ENCODE measurements at regions not wholly inside any gene's neighbourhood (a gene's known extent, or its start where the extent isn't known, plus 50 kb on each side); places are given as distances from the start of the nearest gene placed in this dataset.

- TF ChIP-seq CTCF (IDR thresholded peaks at IDR 0.05; ENCODE audit: low read depth, low read length) (no peak), POLR2A (IDR thresholded peaks at IDR 0.05; ENCODE audit: extremely low read depth, insufficient read length) (no peak)
These were observed 147.3 kb upstream of the PDE1C start for GRCh38 chr7:32217341-32218153.
